AG04450 (cell line): ENCODE measurements at regions not wholly inside any gene's neighbourhood (a gene's known extent, or its start where the extent isn't known, plus 50 kb on each side); places are given as distances from the start of the nearest gene placed in this dataset.

Source experiments
- CTCF ChIA-PET: fragments of 300-600, 350-600 bp; formaldehyde crosslinking; extraction: SDS; loops from one replicate; lab custom pipeline; 2022; ENCODE audit warnings: antibody characterized with exemption, inconsistent platforms; lab: Charles Lee
- POLR2A ChIA-PET: fragments of 350-600 bp; formaldehyde crosslinking; extraction: SDS; loops from one replicate; lab custom pipeline; 2021; ENCODE audit warnings: antibody characterized with exemption, inconsistent platforms; lab: Yijun Ruan, JAX
- DNase-seq: peaks from one replicate; pipeline ENCODE4 v3.0.0-alpha.2; 2011; ENCODE audit warnings: low read depth, low spot score
- H3K27ac ChIP-seq: one replicate; pipeline ENCODE4 v1.5.1; 2012; ENCODE audit warnings: low read depth, low read length, control low read depth
- H3K27me3 ChIP-seq: one replicate; pipeline ENCODE4 v1.6.0; 2012; ENCODE audit warnings: low read length; ENCODE audit not compliant: control insufficient read depth, insufficient read depth
- H3K4me3 ChIP-seq: 2 replicates; pipeline ENCODE4 v1.5.1; 2011; ENCODE audit warnings: mild to moderate bottlenecking, low read depth, low read length, control low read depth
- H3K9me3 ChIP-seq: 2 replicates; pipeline ENCODE4 v1.5.1; 2012; ENCODE audit warnings: low read length; ENCODE audit not compliant: control insufficient read depth, insufficient read depth
- TF ChIP-seq, protein P1 (sequence below): IDR thresholded peaks from 2 replicates; pipeline ENCODE4 v1.5.1; 2011; ENCODE audit warnings: low read depth, low read length, control low read depth, inconsistent platforms

DNA sequence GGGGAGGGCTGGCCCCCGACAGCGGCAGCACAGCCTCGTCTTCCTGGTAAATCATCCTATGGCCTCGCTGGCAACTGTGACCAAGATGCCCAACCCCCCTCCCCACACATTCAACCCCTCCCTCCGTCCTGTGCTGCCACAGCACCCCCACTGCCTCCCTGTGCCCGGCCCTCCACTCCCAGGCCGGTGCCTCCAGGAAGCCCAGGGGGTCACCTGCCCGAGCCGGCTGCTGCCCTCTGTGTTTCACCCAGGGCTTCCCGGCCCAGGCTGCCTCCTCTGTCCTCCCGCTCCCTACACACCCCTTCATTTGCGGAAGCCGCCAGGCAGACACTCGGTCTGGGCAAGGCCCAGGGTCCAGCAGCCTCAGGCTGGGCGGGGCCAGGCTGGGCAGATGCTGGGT, 188.6 kb downstream of the RBFOX3 start:
- DNase-seq = no peak
- POLR2A ChIA-PET = no interaction called here
- TF ChIP-seq, protein P1, sequence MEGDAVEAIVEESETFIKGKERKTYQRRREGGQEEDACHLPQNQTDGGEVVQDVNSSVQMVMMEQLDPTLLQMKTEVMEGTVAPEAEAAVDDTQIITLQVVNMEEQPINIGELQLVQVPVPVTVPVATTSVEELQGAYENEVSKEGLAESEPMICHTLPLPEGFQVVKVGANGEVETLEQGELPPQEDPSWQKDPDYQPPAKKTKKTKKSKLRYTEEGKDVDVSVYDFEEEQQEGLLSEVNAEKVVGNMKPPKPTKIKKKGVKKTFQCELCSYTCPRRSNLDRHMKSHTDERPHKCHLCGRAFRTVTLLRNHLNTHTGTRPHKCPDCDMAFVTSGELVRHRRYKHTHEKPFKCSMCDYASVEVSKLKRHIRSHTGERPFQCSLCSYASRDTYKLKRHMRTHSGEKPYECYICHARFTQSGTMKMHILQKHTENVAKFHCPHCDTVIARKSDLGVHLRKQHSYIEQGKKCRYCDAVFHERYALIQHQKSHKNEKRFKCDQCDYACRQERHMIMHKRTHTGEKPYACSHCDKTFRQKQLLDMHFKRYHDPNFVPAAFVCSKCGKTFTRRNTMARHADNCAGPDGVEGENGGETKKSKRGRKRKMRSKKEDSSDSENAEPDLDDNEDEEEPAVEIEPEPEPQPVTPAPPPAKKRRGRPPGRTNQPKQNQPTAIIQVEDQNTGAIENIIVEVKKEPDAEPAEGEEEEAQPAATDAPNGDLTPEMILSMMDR = no peak
- Histone ChIP-seq H3K27ac (no peak overlapping the region), H3K4me3 (no peak overlapping the region), H3K27me3 (no peaks in the 10 kb centered on the region), H3K9me3 (no peaks in the 10 kb centered on the region)
- CTCF ChIA-PET = no interaction called here

DNA sequence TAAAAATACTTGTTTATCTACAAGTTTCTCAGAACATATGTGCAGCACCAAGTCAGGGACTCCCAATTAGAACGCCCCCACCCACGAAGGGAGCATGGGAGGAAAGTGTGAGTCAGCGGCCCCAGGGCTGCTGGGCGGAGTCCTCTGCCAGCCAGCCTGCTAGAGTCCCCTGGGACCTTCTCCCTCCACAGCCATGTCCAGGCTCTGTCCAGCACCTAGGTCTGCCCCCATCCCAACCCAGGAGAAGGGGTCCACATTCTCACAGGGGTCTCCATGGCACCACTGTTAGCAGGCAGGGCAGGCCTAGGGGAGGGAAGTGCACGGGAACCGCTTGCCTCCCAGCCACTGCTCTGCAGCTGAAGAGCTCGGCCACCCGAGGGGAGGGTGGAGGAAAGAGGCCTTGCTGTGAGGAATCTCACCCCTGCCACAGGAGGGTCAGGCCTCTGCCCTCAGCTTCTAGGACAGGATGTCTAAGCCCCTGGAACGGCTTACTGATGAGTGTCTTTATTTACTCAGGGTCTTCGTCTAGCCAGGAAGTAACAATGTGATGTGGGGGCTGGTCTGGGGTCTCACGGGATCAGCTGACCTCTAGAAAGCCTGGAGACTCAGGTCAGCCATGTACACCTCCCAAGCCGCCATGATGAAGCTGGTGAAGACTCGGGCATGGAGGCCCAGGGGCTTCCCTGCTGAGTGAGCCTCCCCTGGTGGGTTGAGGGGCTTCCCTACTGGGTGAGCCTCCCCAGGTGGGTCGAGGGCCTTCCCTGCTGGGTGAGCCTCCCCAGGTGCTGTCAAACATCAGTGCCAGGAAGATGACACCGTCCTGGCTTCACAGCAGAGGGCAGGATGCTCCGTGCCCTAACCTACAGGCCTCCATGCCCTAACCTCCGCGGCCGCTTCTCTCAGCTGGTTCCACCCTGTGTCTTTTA, 190.3 kb downstream of the RBFOX3 start:
- TF ChIP-seq, protein P1 = no peak
- H3K9me3 ChIP-seq = no peaks in the 10 kb centered on the region
- no peak overlapping the region for H3K4me3 ChIP-seq
- POLR2A ChIA-PET = no interaction called here
- no peaks in the 10 kb centered on the region for H3K27me3 ChIP-seq
- no peak for DNase-seq
- H3K27ac ChIP-seq = no peak overlapping the region
- CTCF ChIA-PET = interaction anchor here (1.1 kb wide), 1 partner anchor 20 kb away, joined by 5 read pairs; no protein-coding TSS in a partner anchor

DNA sequence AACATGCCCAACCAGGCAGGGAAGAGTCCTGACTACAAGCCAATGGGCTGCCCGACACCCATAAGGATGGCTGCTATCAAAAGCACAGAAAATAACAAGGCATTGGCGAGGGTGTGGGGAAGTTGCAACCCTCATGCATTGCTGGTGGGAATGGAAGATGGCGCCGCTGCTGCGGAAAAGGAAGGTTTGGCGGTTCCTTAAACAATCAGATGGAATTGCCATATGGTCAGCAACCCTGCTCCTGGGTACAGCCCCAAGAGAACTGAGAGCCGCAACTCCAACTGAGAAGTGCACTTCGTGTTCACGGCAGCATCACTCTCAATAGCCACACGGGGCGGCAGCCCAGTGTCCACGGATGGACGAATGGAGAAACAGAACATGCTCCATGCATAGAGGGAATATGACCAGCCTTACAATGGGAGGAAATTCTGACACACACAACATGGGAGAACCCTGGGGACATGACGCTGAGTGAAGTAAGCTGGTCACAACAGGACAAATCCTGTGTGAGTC, 193.3 kb downstream of the RBFOX3 start:
- H3K4me3 ChIP-seq = no peak overlapping the region
- DNase-seq = no peak
- TF ChIP-seq, protein P1 = no peak
- H3K9me3 ChIP-seq = no peaks in the 10 kb centered on the region; the same call in 1 of the 2 replicates
- ChIA-PET POLR2A (no interaction called here), CTCF (interaction anchor here (1.5 kb wide), 1 partner anchor 17 kb away, joined by 3 read pairs; no protein-coding TSS in a partner anchor)
- peaks cover 4% of the 10 kb centered on the region for H3K27me3 ChIP-seq
- H3K27ac ChIP-seq = no peak overlapping the region

DNA sequence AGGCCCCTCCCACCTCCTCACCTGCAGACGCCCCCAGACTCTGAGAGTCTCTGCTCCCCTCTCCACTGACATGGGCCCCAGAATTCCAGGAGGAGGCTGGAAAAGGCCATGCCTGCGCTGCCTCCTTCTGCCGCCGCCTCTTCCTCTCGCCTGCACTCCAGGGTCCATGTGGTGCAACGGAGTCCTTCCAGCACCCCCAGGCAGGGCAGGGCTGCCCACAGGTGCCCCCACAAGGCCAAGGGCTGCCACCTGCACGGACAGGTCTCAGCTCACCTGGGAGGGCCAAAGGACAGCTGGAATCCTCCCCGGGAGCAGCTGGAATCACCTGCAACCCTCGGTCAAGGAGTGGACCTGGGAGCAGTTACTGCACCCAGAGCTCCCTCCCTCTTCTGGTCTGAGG, 194.9 kb downstream of the RBFOX3 start:
- ChIA-PET CTCF (no interaction called here), POLR2A (no interaction called here)
- TF ChIP-seq, protein P1 = no peak
- Histone ChIP-seq H3K4me3 (no peak overlapping the region), H3K27ac (no peak overlapping the region), H3K9me3 (no peaks in the 10 kb centered on the region; the same call in 1 of the 2 replicates), H3K27me3 (peaks cover 4% of the 10 kb centered on the region)
- no peak for DNase-seq

DNA sequence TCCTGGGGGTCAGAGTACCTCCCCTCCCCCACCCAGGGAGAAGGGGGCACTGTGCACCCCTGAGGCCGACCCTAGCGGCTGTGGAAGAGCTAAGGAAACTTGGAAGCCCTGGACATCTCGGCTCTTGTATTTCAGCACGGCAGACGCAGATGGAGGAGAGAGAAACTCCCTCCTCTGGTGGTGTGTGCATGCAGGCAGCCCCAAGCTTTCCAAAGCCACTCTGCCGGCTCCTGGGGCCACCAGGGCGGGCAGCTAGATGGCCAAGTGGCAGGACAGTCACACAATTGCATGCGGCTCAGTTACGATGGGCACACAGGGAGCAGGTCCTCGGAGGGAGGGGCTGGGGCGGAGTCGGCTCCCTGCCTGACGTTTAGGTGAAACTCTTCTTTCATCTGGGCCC, 195.5 kb downstream of the RBFOX3 start:
- no peaks in the 10 kb centered on the region; the same call in 1 of the 2 replicates for H3K9me3 ChIP-seq
- H3K27me3 ChIP-seq = peaks cover 4% of the 10 kb centered on the region
- H3K27ac ChIP-seq = no peak overlapping the region
- TF ChIP-seq, protein P1 = no peak
- no peak overlapping the region for H3K4me3 ChIP-seq
- DNase-seq = no peak
- ChIA-PET POLR2A (no interaction called here), CTCF (no interaction called here)
